ENCODE measurements at regions not wholly inside any gene's neighbourhood (a gene's known extent, or its start where the extent isn't known, plus 50 kb on each side); places are given as distances from the start of the nearest gene placed in this dataset.
A peak's percentile ranks its signal among the peaks of the same experiment; 100 is the strongest.
"Not testable (repeated sequence)": the region's sequence is repeated elsewhere in the genome, so short reads cannot be mapped to it uniquely, and the experiment has no call there.

- no peak for DNase-seq
These were observed 52.0 kb upstream of the CPM start for GRCh38 chr12:68984796-68985573.

- not testable (repeated sequence) for DNase-seq
These were observed 64.6 kb upstream of the CPM start for GRCh38 chr12:68997526-68997925.

- DNase-seq, result no peak
These were observed 65.1 kb upstream of the CPM start for GRCh38 chr12:68998041-68998440.

- DNase-seq, result no peak
These were observed 67.1 kb upstream of the CPM start for GRCh38 chr12:69000074-69000473.

- DNase-seq, result no peak
These were observed 67.7 kb upstream of the CPM start for GRCh38 chr12:69000540-69001243.

- no peak for DNase-seq
These were observed 68.3 kb upstream of the CPM start for GRCh38 chr12:69001251-69001650.

- DNase-seq, result no peak
These were observed 70.0 kb upstream of the CPM start for GRCh38 chr12:69002969-69003368.

- no peak for DNase-seq
These were observed 71.0 kb upstream of the CPM start for GRCh38 chr12:69003991-69004390.

GRCh38 chr12:69007101-69007854 is 74.3 kb upstream of the CPM start:
- peak; percentile 69 for DNase-seq

GRCh38 chr12:69007855-69008351 is 74.9 kb upstream of the CPM start:
- DNase-seq, result no peak

GRCh38 chr12:69008520-69008919 is 75.5 kb upstream of the CPM start:
- no peak for DNase-seq

GRCh38 chr12:69014047-69014446 is 81.1 kb upstream of the CPM start:
- DNase-seq, result no peak

GRCh38 chr12:69015017-69015416 is 82.0 kb upstream of the CPM start:
- DNase-seq, result no peak

- no peak for DNase-seq
These were observed 82.9 kb upstream of the CPM start for GRCh38 chr12:69015831-69016230.

GRCh38 chr12:69019082-69019481 is 86.1 kb upstream of the CPM start:
- no peak for DNase-seq

GRCh38 chr12:69019910-69020309 is 86.9 kb upstream of the CPM start:
- DNase-seq, result no peak

GRCh38 chr12:69022674-69023073 is 89.7 kb upstream of the CPM start:
- no peak for DNase-seq

GRCh38 chr12:69023840-69024239 is 90.9 kb upstream of the CPM start:
- DNase-seq, result no peak

GRCh38 chr12:69024413-69024812 is 91.4 kb upstream of the CPM start:
- no peak for DNase-seq

GRCh38 chr12:69024907-69025306 is 91.9 kb upstream of the CPM start:
- DNase-seq, result no peak

- no peak for DNase-seq
These were observed 93.4 kb upstream of the CPM start for GRCh38 chr12:69026336-69026735.

GRCh38 chr12:69027411-69027881 is 94.5 kb upstream of the CPM start:
- DNase-seq, result no peak

GRCh38 chr12:69028941-69029729 is 96.2 kb upstream of the CPM start:
- no peak for DNase-seq
